Mammary epithelial cell (primary cell): ENCODE measurements at regions not wholly inside any gene's neighbourhood (a gene's known extent, or its start where the extent isn't known, plus 50 kb on each side); places are given as distances from the start of the nearest gene placed in this dataset.

Source experiments
- CTCF ChIP-seq, 2 donors: IDR thresholded peaks in 1 of 2; conservative IDR thresholded peaks in 1 of 2; 2 replicates each; pipeline ENCODE4 v1.5.1; 2011 to 2012; ENCODE audit warnings: inconsistent platforms in 2 of 2, low read length in 2 of 2, mild to moderate bottlenecking in 2 of 2, control low read depth in 1 of 2, low read depth in 1 of 2; ENCODE audit not compliant: insufficient read depth in 1 of 2; ENCODE audit errors: extremely low read depth in 1 of 2
- EZH2 ChIP-seq: IDR thresholded peaks from 2 replicates; pipeline ENCODE4 v1.6.1; 2012; ENCODE audit warnings: low read length, inconsistent platforms, borderline replicate concordance

GRCh38 chr11:23577296-23577695 lies 717.0 kb upstream of the CCDC179 start:
- TF ChIP-seq CTCF (conservative IDR thresholded peaks at IDR 0.05 in 1 of 2, IDR thresholded peaks at IDR 0.05 in 1 of 2; ENCODE audit: extremely low read depth in 1 of 2, insufficient read depth in 1 of 2, low read depth in 1 of 2, low read length in 2 of 2) (no peak), EZH2 (no peak)
